Ishikawa (cell line): ENCODE measurements at regions not wholly inside any gene's neighbourhood (a gene's known extent, or its start where the extent isn't known, plus 50 kb on each side); places are given as distances from the start of the nearest gene placed in this dataset.

Experiments
- CREB1 ChIP-seq: IDR thresholded peaks from 2 replicates; pipeline ENCODE4 v1.6.1; 2012; ENCODE audit warnings: low read depth
- EP300 ChIP-seq: IDR thresholded peaks from 2 replicates; pipeline ENCODE4 v1.6.1; 2012; ENCODE audit warnings: borderline replicate concordance
- FOXM1 ChIP-seq: IDR thresholded peaks from 2 replicates; pipeline ENCODE4 v1.6.1; 2012; ENCODE audit warnings: low read depth, borderline replicate concordance
- RAD21 ChIP-seq: IDR thresholded peaks from 2 replicates; pipeline ENCODE4 v1.6.1; 2012; ENCODE audit warnings: low read depth
- TAF1 ChIP-seq: IDR thresholded peaks from 2 replicates; pipeline ENCODE4 v1.6.1; 2012; ENCODE audit warnings: low read depth, mild to moderate bottlenecking
- TEAD4 ChIP-seq: IDR thresholded peaks from 2 replicates; pipeline ENCODE4 v1.6.1; 2012
- ZBTB7A ChIP-seq: IDR thresholded peaks from 2 replicates; pipeline ENCODE4 v1.6.1; 2012; ENCODE audit warnings: low read depth
- TF ChIP-seq, protein P1 (sequence below): IDR thresholded peaks from 2 replicates; pipeline ENCODE4 v1.6.1; 2012
- TF ChIP-seq, protein P2 (sequence below): IDR thresholded peaks from 2 replicates; pipeline ENCODE4 v1.6.1; 2012; ENCODE audit warnings: low read depth, mild to moderate bottlenecking

GRCh38 chr13:83536941-83537340 is 345.3 kb downstream of the SLITRK1 start:
- TF ChIP-seq, protein P1, sequence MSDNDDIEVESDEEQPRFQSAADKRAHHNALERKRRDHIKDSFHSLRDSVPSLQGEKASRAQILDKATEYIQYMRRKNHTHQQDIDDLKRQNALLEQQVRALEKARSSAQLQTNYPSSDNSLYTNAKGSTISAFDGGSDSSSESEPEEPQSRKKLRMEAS, result no peak
- TF ChIP-seq EP300 (no peak), TAF1 (no peak), RAD21 (no peak), TEAD4 (no peak), FOXM1 (no peak), CREB1 (no peak), ZBTB7A (no peak)
- TF ChIP-seq, protein P2, sequence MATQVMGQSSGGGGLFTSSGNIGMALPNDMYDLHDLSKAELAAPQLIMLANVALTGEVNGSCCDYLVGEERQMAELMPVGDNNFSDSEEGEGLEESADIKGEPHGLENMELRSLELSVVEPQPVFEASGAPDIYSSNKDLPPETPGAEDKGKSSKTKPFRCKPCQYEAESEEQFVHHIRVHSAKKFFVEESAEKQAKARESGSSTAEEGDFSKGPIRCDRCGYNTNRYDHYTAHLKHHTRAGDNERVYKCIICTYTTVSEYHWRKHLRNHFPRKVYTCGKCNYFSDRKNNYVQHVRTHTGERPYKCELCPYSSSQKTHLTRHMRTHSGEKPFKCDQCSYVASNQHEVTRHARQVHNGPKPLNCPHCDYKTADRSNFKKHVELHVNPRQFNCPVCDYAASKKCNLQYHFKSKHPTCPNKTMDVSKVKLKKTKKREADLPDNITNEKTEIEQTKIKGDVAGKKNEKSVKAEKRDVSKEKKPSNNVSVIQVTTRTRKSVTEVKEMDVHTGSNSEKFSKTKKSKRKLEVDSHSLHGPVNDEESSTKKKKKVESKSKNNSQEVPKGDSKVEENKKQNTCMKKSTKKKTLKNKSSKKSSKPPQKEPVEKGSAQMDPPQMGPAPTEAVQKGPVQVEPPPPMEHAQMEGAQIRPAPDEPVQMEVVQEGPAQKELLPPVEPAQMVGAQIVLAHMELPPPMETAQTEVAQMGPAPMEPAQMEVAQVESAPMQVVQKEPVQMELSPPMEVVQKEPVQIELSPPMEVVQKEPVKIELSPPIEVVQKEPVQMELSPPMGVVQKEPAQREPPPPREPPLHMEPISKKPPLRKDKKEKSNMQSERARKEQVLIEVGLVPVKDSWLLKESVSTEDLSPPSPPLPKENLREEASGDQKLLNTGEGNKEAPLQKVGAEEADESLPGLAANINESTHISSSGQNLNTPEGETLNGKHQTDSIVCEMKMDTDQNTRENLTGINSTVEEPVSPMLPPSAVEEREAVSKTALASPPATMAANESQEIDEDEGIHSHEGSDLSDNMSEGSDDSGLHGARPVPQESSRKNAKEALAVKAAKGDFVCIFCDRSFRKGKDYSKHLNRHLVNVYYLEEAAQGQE, result no peak
